Stomach smooth muscle (tissue), 2 donors: ENCODE measurements at regions not wholly inside any gene's neighbourhood (a gene's known extent, or its start where the extent isn't known, plus 50 kb on each side); places are given as distances from the start of the nearest gene placed in this dataset.

ENCODE experiments used
- H3K27ac ChIP-seq: one replicate; pipeline ENCODE4 v1.7.0; 2013; ENCODE audit warnings: mild to moderate bottlenecking, low read length, inconsistent platforms
- H3K27me3 ChIP-seq, 2 donors: one replicate each; pipeline ENCODE4 v1.7.0; 2013; ENCODE audit warnings: low read length in 2 of 2; ENCODE audit not compliant: insufficient read depth in 2 of 2, control insufficient read depth in 1 of 2
- H3K36me3 ChIP-seq, 2 donors: one replicate each; pipeline ENCODE4 v1.7.0; 2013; ENCODE audit warnings: low read length in 2 of 2; ENCODE audit not compliant: control insufficient read depth in 2 of 2, insufficient read depth in 2 of 2
- H3K4me1 ChIP-seq: one replicate; pipeline ENCODE4 v1.7.0; 2013; ENCODE audit warnings: low read length; ENCODE audit not compliant: control insufficient read depth, insufficient read depth
- H3K4me3 ChIP-seq, 2 donors: one replicate each; pipeline ENCODE4 v1.7.0; 2013; ENCODE audit warnings: low read length in 2 of 2
- H3K9ac ChIP-seq, 2 donors: one replicate each; pipeline ENCODE4 v1.7.0; 2013; ENCODE audit warnings: low read length in 2 of 2, mild to moderate bottlenecking in 1 of 2
- H3K9me3 ChIP-seq, 2 donors: one replicate each; pipeline ENCODE4 v1.7.0; 2013; ENCODE audit warnings: low read length in 2 of 2; ENCODE audit not compliant: control insufficient read depth in 2 of 2
- donor health status: healthy.
- donor health status: Pancreatic carcinoma.

DNA sequence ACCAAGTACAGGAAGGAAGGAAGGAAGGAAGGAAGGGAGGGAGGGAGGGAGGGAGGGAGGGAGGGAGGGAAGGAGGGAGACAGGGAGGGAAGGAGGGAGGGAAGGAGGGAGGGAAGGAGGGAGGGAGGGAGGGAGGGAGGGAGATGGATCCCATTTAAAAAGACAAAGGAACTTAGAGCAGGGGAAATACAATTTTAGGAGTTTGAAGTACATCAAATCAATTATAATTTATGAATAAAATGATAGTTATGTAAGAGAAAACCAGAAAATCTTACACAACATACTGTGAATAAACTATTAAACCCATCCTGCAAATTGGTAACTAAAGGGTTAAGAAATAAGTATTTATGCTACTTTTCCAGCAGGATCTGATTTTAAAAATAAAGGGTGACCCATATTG is 475.9 kb downstream of the HDGFL1 start:
- no peaks in the 10 kb centered on the region for H3K27me3 ChIP-seq
- no peak overlapping the region for H3K27ac ChIP-seq

DNA sequence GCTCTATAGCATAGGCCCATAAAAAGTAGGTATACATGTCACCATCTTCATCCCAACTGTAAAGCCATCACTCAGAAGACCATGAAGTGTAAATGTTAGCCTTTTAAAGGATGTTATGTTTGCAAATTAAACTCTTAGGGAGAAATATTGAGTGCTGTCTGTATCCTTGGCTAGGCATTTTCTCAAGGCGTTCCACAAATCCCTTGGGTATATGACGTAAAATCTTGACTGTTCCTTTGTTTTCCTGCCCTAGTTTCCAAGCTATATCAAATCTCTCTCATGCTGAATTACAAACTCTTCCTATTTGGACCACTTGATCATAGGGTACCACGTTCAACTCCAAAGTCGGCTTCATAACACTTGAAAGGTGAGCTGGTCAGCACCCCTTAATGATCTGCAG is 486.2 kb downstream of the HDGFL1 start:
- no peak overlapping the region for H3K27ac ChIP-seq
- H3K9me3 ChIP-seq = no peaks in the 10 kb centered on the region
- no peaks in the 10 kb centered on the region for H3K4me1 ChIP-seq
- H3K4me3 ChIP-seq = no peak overlapping the region
- no peaks in the 10 kb centered on the region for H3K36me3 ChIP-seq
- no peak overlapping the region for H3K9ac ChIP-seq
- no peaks in the 10 kb centered on the region for H3K27me3 ChIP-seq

More for the DNA sequence above, 475.9 kb downstream of the HDGFL1 start:
- Histone ChIP-seq H3K36me3 (no peaks in the 10 kb centered on the region), H3K9ac (no peak overlapping the region), H3K9me3 (no peaks in the 10 kb centered on the region), H3K4me3 (no peak overlapping the region), H3K4me1 (no peaks in the 10 kb centered on the region)

DNA sequence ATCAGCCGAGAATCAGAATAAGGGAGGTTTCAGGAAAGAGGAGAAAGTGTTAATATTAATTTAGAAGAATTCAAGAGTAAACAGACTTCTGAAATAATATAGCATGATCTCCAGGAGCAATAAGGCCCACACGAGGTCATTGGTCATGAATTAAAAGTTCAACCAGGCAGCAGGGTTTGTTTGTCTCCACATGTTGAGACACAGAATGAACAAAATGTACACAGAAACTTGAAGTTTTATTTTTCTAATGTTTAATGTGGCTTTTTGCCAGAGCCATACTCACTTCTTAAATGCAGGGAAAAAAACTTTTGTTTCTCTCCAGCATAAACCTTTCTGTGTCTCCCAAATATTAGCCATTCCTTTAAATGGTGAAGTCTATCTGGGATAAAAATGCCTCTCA is 504.5 kb downstream of the HDGFL1 start:
- Histone ChIP-seq H3K27me3 (no peaks in the 10 kb centered on the region), H3K4me3 (no peak overlapping the region), H3K4me1 (no peaks in the 10 kb centered on the region), H3K9ac (no peak overlapping the region), H3K36me3 (no peaks in the 10 kb centered on the region), H3K27ac (no peak overlapping the region), H3K9me3 (no peaks in the 10 kb centered on the region)

DNA sequence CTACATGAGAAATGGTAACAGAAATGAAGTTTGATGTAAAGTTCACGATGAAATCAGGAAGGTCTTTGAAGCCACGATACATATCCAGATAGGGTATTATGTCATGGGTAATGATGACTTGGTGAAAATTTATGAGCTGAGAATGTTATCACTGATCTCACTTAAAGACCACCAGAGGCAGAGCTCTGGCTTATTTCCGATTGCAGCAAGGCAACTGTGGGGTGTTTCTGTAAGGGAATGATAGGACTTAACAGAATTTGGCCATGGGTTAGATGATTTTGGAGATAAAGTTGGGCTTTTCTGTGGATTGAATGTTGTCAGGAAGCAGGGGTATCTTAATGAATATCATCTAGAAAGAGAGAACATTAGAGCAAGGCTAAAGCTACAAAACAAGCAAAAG is 508.4 kb downstream of the HDGFL1 start:
- no peaks in the 10 kb centered on the region for H3K9me3 ChIP-seq
- H3K9ac ChIP-seq = no peak overlapping the region
- no peaks in the 10 kb centered on the region for H3K27me3 ChIP-seq
- no peaks in the 10 kb centered on the region for H3K4me1 ChIP-seq
- H3K36me3 ChIP-seq = no peaks in the 10 kb centered on the region
- no peak overlapping the region for H3K4me3 ChIP-seq
- no peak overlapping the region for H3K27ac ChIP-seq

DNA sequence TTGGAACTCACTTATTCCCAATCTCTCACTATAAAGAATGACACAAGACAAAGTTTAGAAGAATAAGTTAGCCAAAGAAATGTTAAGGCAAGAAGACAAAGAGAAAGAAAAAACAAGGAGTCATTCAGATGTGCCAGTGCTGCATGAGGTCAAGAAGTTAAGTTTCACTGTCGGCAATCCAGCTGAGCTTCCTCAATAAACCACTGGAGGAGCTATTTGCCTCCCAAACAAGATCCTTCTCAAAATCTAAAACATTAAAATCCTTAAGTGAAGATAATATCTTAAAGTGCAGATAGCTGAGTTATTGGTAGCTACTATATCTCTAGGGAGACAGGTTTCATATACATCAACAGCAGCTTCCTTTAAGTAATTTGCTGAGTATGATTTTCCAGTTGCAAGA is 512.3 kb downstream of the HDGFL1 start:
- no peaks in the 10 kb centered on the region for H3K27me3 ChIP-seq
- no peaks in the 10 kb centered on the region for H3K36me3 ChIP-seq
- no peak overlapping the region for H3K27ac ChIP-seq
- no peaks in the 10 kb centered on the region for H3K4me1 ChIP-seq
- no peak overlapping the region for H3K9ac ChIP-seq
- no peak overlapping the region for H3K4me3 ChIP-seq
- no peaks in the 10 kb centered on the region for H3K9me3 ChIP-seq

DNA sequence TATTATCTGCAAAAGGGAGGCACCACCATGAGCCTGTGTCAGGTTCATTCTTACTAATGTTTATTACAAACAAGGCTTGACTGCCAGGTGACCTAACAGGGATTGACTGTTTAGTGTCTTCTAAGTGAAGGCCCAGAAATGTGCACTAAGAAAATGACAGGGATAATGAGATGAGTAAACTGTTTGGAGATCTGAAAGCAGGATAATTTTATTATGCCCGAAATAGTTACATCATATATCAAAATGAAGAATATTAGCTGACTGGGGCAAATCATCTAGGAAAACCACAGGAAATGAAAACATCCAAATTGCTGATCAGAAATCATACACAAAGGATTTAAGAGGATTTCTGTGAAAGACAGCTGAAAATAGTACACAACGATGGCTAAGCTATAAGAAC is 516.7 kb downstream of the HDGFL1 start:
- no peak overlapping the region for H3K4me3 ChIP-seq
- H3K9me3 ChIP-seq = peaks cover 0 to 2% of the 10 kb centered on the region in 2 donors
- H3K27me3 ChIP-seq = no peaks in the 10 kb centered on the region
- H3K9ac ChIP-seq = no peak overlapping the region
- no peak overlapping the region for H3K27ac ChIP-seq
- no peaks in the 10 kb centered on the region for H3K4me1 ChIP-seq
- no peaks in the 10 kb centered on the region for H3K36me3 ChIP-seq

DNA sequence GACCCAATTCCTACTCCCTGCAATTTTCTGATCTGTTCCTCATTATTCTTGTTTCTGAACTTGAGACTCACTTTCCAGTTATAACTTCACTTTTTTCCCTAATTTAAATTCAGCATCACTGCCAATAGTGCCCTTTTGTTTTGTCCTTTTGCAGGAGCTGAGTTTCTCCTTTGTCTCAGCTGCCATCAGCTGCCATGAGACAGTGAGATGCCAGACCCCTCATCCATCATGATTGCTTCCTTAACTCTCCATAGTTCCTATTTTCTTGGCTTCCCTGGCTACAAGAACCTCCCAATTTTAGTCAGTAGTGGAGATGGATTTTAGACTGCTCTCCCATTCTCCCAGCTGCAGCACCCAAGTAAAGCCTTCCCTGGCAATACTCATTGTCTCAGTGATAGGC is 518.1 kb downstream of the HDGFL1 start:
- H3K9ac ChIP-seq = no peak overlapping the region
- peaks cover 0 to 2% of the 10 kb centered on the region in 2 donors for H3K9me3 ChIP-seq
- no peaks in the 10 kb centered on the region for H3K4me1 ChIP-seq
- H3K27me3 ChIP-seq = no peaks in the 10 kb centered on the region
- H3K36me3 ChIP-seq = no peaks in the 10 kb centered on the region
- H3K27ac ChIP-seq = no peak overlapping the region
- no peak overlapping the region for H3K4me3 ChIP-seq

DNA sequence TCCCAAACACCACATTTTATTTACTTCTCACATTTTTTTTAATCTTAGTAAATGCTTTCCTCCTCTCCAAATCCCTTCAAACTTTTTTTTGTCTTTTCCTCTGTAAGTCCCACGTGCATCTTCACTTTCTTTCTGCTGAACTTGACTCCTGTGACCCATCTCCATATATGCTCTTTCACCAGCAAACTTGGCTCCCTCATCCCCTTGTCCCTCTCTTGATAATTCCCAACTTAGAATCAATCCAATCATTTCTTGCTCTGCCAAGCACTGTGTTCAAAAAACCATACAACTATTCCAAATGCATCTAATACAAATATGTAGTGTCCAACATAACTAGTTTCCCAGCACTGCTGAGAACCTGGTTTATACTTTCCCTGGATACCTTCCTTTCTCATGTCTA is 519.4 kb downstream of the HDGFL1 start:
- H3K4me1 ChIP-seq = no peaks in the 10 kb centered on the region
- H3K36me3 ChIP-seq = no peaks in the 10 kb centered on the region
- no peak overlapping the region for H3K27ac ChIP-seq
- H3K9me3 ChIP-seq = peaks cover 0 to 2% of the 10 kb centered on the region in 2 donors
- H3K4me3 ChIP-seq = no peak overlapping the region
- no peaks in the 10 kb centered on the region for H3K27me3 ChIP-seq
- H3K9ac ChIP-seq = no peak overlapping the region

DNA sequence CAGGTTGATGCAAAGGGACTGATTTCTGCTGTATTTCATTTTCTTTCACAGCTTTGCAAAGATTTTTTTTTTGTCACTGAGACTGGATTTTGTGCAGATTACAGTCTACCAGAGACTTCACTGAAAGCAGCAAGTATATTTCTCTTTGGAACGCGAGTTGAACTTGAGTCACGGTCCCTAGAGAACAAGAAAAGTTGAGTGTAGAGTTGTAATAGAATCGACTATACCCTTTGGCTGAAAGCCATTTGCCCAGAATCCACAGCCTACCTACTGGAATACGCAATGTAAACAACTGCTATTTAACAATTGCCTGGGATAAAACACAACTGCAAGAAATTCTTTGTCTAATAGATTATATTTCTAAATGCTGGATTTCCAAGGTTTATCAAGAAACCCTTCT is 520.6 kb downstream of the HDGFL1 start:
- Histone ChIP-seq H3K27ac (no peak overlapping the region), H3K9me3 (peaks cover 0 to 2% of the 10 kb centered on the region in 2 donors), H3K4me3 (no peak overlapping the region), H3K9ac (no peak overlapping the region), H3K27me3 (no peaks in the 10 kb centered on the region), H3K4me1 (no peaks in the 10 kb centered on the region), H3K36me3 (no peaks in the 10 kb centered on the region)

DNA sequence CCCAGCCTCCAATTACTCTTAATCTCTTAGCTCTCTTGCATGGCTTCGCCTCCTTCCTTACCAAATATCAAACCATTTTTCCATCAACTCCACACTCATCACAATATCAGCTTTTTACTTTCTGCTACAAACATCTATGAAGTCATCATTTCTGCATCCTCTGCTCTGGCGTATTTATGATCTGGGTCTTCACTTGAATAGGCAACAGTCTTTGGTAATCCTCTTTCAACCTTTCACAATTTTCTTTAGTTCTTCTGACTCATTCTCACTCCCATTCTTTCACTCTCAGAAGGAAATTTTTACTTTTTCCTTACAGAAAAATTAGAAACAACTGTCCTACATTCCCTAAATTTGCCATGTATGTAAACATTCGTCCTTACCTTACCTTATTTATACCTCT is 522.4 kb downstream of the HDGFL1 start:
- Histone ChIP-seq H3K36me3 (no peaks in the 10 kb centered on the region), H3K27ac (no peak overlapping the region), H3K27me3 (no peaks in the 10 kb centered on the region), H3K9me3 (peaks cover 0 to 5% of the 10 kb centered on the region in 2 donors), H3K9ac (no peak overlapping the region), H3K4me1 (no peaks in the 10 kb centered on the region), H3K4me3 (no peak overlapping the region)

DNA sequence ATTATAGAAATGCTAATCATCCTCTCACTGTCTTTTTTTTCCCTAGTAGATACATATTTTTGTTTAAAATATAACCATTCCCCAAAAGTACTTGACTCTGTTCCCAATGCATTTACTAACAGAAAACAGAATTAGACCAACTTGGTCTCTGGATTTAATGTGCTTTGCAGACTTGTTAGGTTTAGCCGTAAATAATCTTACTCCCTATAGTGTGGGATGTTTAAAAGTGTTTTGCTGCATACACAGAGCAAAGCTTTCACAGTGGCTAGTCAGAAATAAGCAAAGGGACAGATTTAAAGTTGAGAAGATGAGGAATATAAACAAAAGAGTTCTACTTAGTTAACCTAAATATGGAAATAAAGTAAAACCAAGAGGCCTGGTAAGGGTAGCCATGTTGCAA is 527.5 kb downstream of the HDGFL1 start:
- Histone ChIP-seq H3K4me3 (no peak overlapping the region), H3K27ac (no peak overlapping the region)

More for the DNA sequence above, 527.5 kb downstream of the HDGFL1 start:
- H3K4me1 ChIP-seq = no peaks in the 10 kb centered on the region
- no peaks in the 10 kb centered on the region for H3K36me3 ChIP-seq
- no peaks in the 10 kb centered on the region for H3K27me3 ChIP-seq
- H3K9me3 ChIP-seq = peaks cover 0 to 3% of the 10 kb centered on the region in 2 donors
- H3K9ac ChIP-seq = no peak overlapping the region
